Ascending aorta (tissue), 2 donors: ENCODE measurements at regions not wholly inside any gene's neighbourhood (a gene's known extent, or its start where the extent isn't known, plus 50 kb on each side); places are given as distances from the start of the nearest gene placed in this dataset.

Experiments
- DNase-seq, 2 donors: peaks; one replicate each; pipeline ENCODE4 v3.0.0-alpha.2; 2019; ENCODE audit warnings: low spot score in 2 of 2
- H3K27ac ChIP-seq, 2 donors: fragments of 200-600 bp; sonication (generic); one replicate each; pipeline ENCODE4 v1.5.1; 2016 to 2017; ENCODE audit warnings: mild to moderate bottlenecking in 1 of 2
- H3K27me3 ChIP-seq: fragments of 200-600 bp; sonication (generic); one replicate; pipeline ENCODE4 v1.5.1; 2017
- H3K36me3 ChIP-seq, 2 donors: fragments of 200-600 bp; sonication (generic); one replicate each; pipeline ENCODE4 v1.5.1; 2016
- H3K4me1 ChIP-seq, 2 donors: fragments of 200-600 bp; sonication (generic); one replicate each; pipeline ENCODE4 v1.5.1; 2016 to 2017; ENCODE audit warnings: mild to moderate bottlenecking in 1 of 2
- H3K4me3 ChIP-seq, 2 donors: fragments of 200-600 bp; sonication (generic); one replicate each; pipeline ENCODE4 v1.5.1; 2016 to 2017; ENCODE audit warnings: mild to moderate bottlenecking in 1 of 2
- H3K9me3 ChIP-seq, 2 donors: fragments of 200-600 bp; sonication (generic); one replicate each; pipeline ENCODE4 v1.5.1; 2016
- CTCF ChIP-seq, 3 experiments: fragments of 200-600 bp in 2 of 3; fragments of 450-650 bp in 1 of 3; sonication (generic) in 2 of 3; IDR thresholded peaks; one replicate each; pipeline ENCODE4 v1.5.1; 2016 to 2019; ENCODE audit warnings: antibody characterized with exemption in 3 of 3, mild to moderate bottlenecking in 1 of 3, moderate library complexity in 1 of 3
- intact Hi-C: fragments of 100-400 bp; cut with DNase I; formaldehyde crosslinking; loops from one replicate; pipeline ENCODE4 v1.15.1; 2023

GRCh38 chr4:97185233-97185632 lies 958.0 kb downstream of the STPG2 start:
- H3K9me3 ChIP-seq, result no peaks in the 10 kb centered on the region
- no peak overlapping the region for H3K4me3 ChIP-seq
- no peaks in the 10 kb centered on the region for H3K4me1 ChIP-seq
- intact Hi-C loops, result no loop called here
- no peaks in the 10 kb centered on the region for H3K36me3 ChIP-seq
- H3K27me3 ChIP-seq, result no peaks in the 10 kb centered on the region
- no peak overlapping the region for H3K27ac ChIP-seq
- DNase-seq, result no peak
- no peak for TF ChIP-seq CTCF (IDR thresholded peaks at IDR 0.05)

GRCh38 chr4:97197106-97197505 lies 946.2 kb downstream of the STPG2 start:
- DNase-seq, result no peak
- H3K4me1 ChIP-seq, result no peaks in the 10 kb centered on the region
- H3K27ac ChIP-seq, result no peak overlapping the region
- H3K9me3 ChIP-seq, result no peaks in the 10 kb centered on the region
- H3K36me3 ChIP-seq, result no peaks in the 10 kb centered on the region
- H3K27me3 ChIP-seq, result no peaks in the 10 kb centered on the region
- no peak for TF ChIP-seq CTCF (IDR thresholded peaks at IDR 0.05)
- intact Hi-C loops, result no loop called here
- H3K4me3 ChIP-seq, result no peak overlapping the region

- H3K36me3 ChIP-seq, result no peaks in the 10 kb centered on the region
- no peaks in the 10 kb centered on the region for H3K4me1 ChIP-seq
- no peak overlapping the region for H3K27ac ChIP-seq
- intact Hi-C loops, result no loop called here
- no peaks in the 10 kb centered on the region for H3K27me3 ChIP-seq
- TF ChIP-seq CTCF (IDR thresholded peaks at IDR 0.05), result no peak
- no peaks in the 10 kb centered on the region for H3K9me3 ChIP-seq
- H3K4me3 ChIP-seq, result no peak overlapping the region
- DNase-seq, result no peak
Observed at GRCh38 chr4:97208749-97209148, 934.5 kb downstream of the STPG2 start.

- intact Hi-C loops, result no loop called here
- Histone ChIP-seq H3K27me3 (no peaks in the 10 kb centered on the region), H3K4me1 (no peaks in the 10 kb centered on the region), H3K27ac (no peak overlapping the region), H3K4me3 (no peak overlapping the region), H3K36me3 (no peaks in the 10 kb centered on the region), H3K9me3 (no peaks in the 10 kb centered on the region)
- TF ChIP-seq CTCF (IDR thresholded peaks at IDR 0.05), result no peak
- no peak for DNase-seq
Observed at GRCh38 chr4:97215409-97215941, 927.8 kb downstream of the STPG2 start.

- H3K4me3 ChIP-seq, result no peak overlapping the region
- H3K4me1 ChIP-seq, result no peaks in the 10 kb centered on the region
- intact Hi-C loops, result no loop called here
- no peak for TF ChIP-seq CTCF (IDR thresholded peaks at IDR 0.05)
- H3K9me3 ChIP-seq, result no peaks in the 10 kb centered on the region
- H3K36me3 ChIP-seq, result no peaks in the 10 kb centered on the region
- no peak for DNase-seq
- H3K27me3 ChIP-seq, result no peaks in the 10 kb centered on the region
- no peak overlapping the region for H3K27ac ChIP-seq
Observed at GRCh38 chr4:97216046-97216445, 927.2 kb downstream of the STPG2 start.

GRCh38 chr4:97235521-97235920 lies 907.8 kb downstream of the STPG2 start:
- Histone ChIP-seq H3K4me1 (no peaks in the 10 kb centered on the region), H3K27ac (no peak overlapping the region), H3K27me3 (no peaks in the 10 kb centered on the region), H3K9me3 (no peaks in the 10 kb centered on the region), H3K36me3 (no peaks in the 10 kb centered on the region), H3K4me3 (no peak overlapping the region)
- DNase-seq, result no peak
- intact Hi-C loops, result no loop called here
- TF ChIP-seq CTCF (IDR thresholded peaks at IDR 0.05), result no peak
